ENCODE measurements at regions not wholly inside any gene's neighbourhood (a gene's known extent, or its start where the extent isn't known, plus 50 kb on each side); places are given as distances from the start of the nearest gene placed in this dataset.

- no peaks in the 10 kb centered on the region for H3K9me1 ChIP-seq (replicated peaks; ENCODE audit: control insufficient read depth, extremely low read depth, insufficient read depth, low read length)
- TF ChIP-seq MYC (IDR thresholded peaks at IDR 0.05; ENCODE audit: low read depth, low read length) (no peak), GATA2 (IDR thresholded peaks at IDR 0.05; ENCODE audit: insufficient read depth, insufficient read length, low read depth, low read length) (no peak)
- no peak for DNase-seq (ENCODE audit: low read depth, low spot score)
- H2AFZ ChIP-seq (ENCODE audit: low read depth, low read length) = no peak overlapping the region
- no peak overlapping the region for H3K27ac ChIP-seq (ENCODE audit: insufficient read depth, low read depth, low read length)
- no peaks in the 10 kb centered on the region for H3K4me1 ChIP-seq (ENCODE audit: control insufficient read depth, extremely low read depth, insufficient read depth, low read length)
- no TSS peak for BruUV-seq (replicated peaks)
- H4K20me1 ChIP-seq (replicated peaks; ENCODE audit: control insufficient read depth, extremely low read depth, insufficient read depth, low read length) = no peaks in the 10 kb centered on the region
- intact Hi-C loops (cut with micrococcal nuclease) = no loop called here
- ChIA-PET CTCF (interaction anchor here (0.5 to 1.7 kb wide), 3 partner anchors 37 to 290 kb away, joined by 3 to 5 read pairs (median 3); no protein-coding TSS in a partner anchor), POLR2A (no interaction called here)
- no peak overlapping the region for H3K4me3 ChIP-seq (replicated peaks in 1 of 3; ENCODE audit: insufficient read depth in 1 of 3, low read depth in 1 of 3, low read length in 3 of 3)
- H3K36me3 ChIP-seq (ENCODE audit: control insufficient read depth in 2 of 2, extremely low read depth in 1 of 2, insufficient read depth in 2 of 2, low read length in 2 of 2) = no peaks in the 10 kb centered on the region
- H3K27me3 ChIP-seq (ENCODE audit: control insufficient read depth in 2 of 2, insufficient read depth in 2 of 2, low read length in 2 of 2) = no peaks in the 10 kb centered on the region
- dilution Hi-C loops (cut with MboI; ENCODE audit: extremely low pct_ligation_motif_present, low sequenced_read_pairs) = no loop called here
- H3K4me2 ChIP-seq (ENCODE audit: insufficient read depth, low read length) = no peak overlapping the region
- FAIRE-seq = no peak
- no peaks in the 10 kb centered on the region for H3K79me2 ChIP-seq (ENCODE audit: control insufficient read depth, insufficient read depth, low read length)
- H3K9ac ChIP-seq (replicated peaks; ENCODE audit: extremely low read depth, insufficient read depth, low read length) = no peak overlapping the region
- H3K9me3 ChIP-seq (replicated peaks; ENCODE audit: control insufficient read depth, insufficient read depth, low read length) = no peaks in the 10 kb centered on the region
Observed at GRCh38 chr21:35338881-35339632, 290.0 kb upstream of the RUNX1 start.

DNA sequence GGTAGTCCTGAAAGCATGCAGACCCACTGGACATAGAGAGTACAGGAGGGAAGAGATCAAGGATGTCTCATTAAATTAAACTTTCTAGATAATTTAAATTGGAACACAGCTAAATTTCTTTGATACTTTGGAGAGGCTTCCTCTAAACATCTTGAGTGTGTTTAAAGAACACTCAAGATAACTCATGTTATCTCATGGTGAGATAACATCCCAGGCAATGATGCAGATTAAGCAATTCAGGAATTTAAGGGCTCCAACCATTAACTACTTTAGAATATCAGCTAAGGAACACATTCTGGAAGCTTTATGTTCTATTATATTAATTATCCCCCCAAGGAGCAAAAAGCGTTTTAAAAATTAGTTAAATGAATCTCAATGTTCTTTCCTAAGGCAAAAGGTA lies 289.2 kb upstream of the RUNX1 start:
- Histone ChIP-seq H3K4me1 (ENCODE audit: control insufficient read depth, extremely low read depth, insufficient read depth, low read length) (no peaks in the 10 kb centered on the region), H3K9ac (replicated peaks; ENCODE audit: extremely low read depth, insufficient read depth, low read length) (no peak overlapping the region), H3K27me3 (ENCODE audit: control insufficient read depth in 2 of 2, insufficient read depth in 2 of 2, low read length in 2 of 2) (no peaks in the 10 kb centered on the region), H2AFZ (ENCODE audit: low read depth, low read length) (no peak overlapping the region), H4K20me1 (replicated peaks; ENCODE audit: control insufficient read depth, extremely low read depth, insufficient read depth, low read length) (no peaks in the 10 kb centered on the region), H3K36me3 (ENCODE audit: control insufficient read depth in 2 of 2, extremely low read depth in 1 of 2, insufficient read depth in 2 of 2, low read length in 2 of 2) (no peaks in the 10 kb centered on the region), H3K9me3 (replicated peaks; ENCODE audit: control insufficient read depth, insufficient read depth, low read length) (no peaks in the 10 kb centered on the region), H3K27ac (ENCODE audit: insufficient read depth, low read depth, low read length) (no peak overlapping the region), H3K79me2 (ENCODE audit: control insufficient read depth, insufficient read depth, low read length) (no peaks in the 10 kb centered on the region), H3K4me3 (replicated peaks in 1 of 3; ENCODE audit: insufficient read depth in 1 of 3, low read depth in 1 of 3, low read length in 3 of 3) (no peak overlapping the region), H3K4me2 (ENCODE audit: insufficient read depth, low read length) (no peak overlapping the region), H3K9me1 (replicated peaks; ENCODE audit: control insufficient read depth, extremely low read depth, insufficient read depth, low read length) (no peaks in the 10 kb centered on the region)
- FAIRE-seq = no peak
- no peak for DNase-seq (ENCODE audit: low read depth, low spot score)
- ChIA-PET POLR2A (no interaction called here), CTCF (interaction anchor here (1.7 kb wide), 1 partner anchor 62 kb away, joined by 5 read pairs; no protein-coding TSS in a partner anchor)
- dilution Hi-C loops (cut with MboI; ENCODE audit: extremely low pct_ligation_motif_present, low sequenced_read_pairs) = no loop called here
- intact Hi-C loops (cut with micrococcal nuclease) = no loop called here
- TF ChIP-seq JUN (IDR thresholded peaks at IDR 0.05; ENCODE audit: borderline replicate concordance, insufficient read depth, insufficient read length, low read depth) (no peak), MYC (IDR thresholded peaks at IDR 0.05; ENCODE audit: low read depth, low read length) (no peak), EZH2 (IDR thresholded peaks at IDR 0.05; ENCODE audit: borderline replicate concordance, low read depth, low read length, severe bottlenecking) (no peak), CTCF (IDR thresholded peaks at IDR 0.05; ENCODE audit: extremely low read depth in 1 of 2, insufficient read depth in 1 of 2, low read depth in 1 of 2, low read length in 2 of 2) (no peak), POLR2AphosphoS5 (IDR thresholded peaks at IDR 0.05; ENCODE audit: insufficient read depth, low read depth, low read length) (no peak), GATA2 (IDR thresholded peaks at IDR 0.05; ENCODE audit: insufficient read depth, insufficient read length, low read depth, low read length) (no peak), POLR2A (IDR thresholded peaks at IDR 0.05; ENCODE audit: low read depth, low read length) (no peak), FOS (IDR thresholded peaks at IDR 0.05; ENCODE audit: borderline replicate concordance, insufficient read depth, low read length) (no peak)
- TF ChIP-seq, protein P1, sequence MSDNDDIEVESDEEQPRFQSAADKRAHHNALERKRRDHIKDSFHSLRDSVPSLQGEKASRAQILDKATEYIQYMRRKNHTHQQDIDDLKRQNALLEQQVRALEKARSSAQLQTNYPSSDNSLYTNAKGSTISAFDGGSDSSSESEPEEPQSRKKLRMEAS (IDR thresholded peaks at IDR 0.05; ENCODE audit: insufficient read depth, insufficient read length) = no peak
- no TSS peak for BruUV-seq (replicated peaks)

Measured in endothelial cell of umbilical vein (primary cell).